ENCODE measurements at regions not wholly inside any gene's neighbourhood (a gene's known extent, or its start where the extent isn't known, plus 50 kb on each side); places are given as distances from the start of the nearest gene placed in this dataset.
A peak's percentile ranks its signal among the peaks of the same experiment; 100 is the strongest.

GRCh38 chr5:72633041-72633445 lies 125.8 kb upstream of the ZNF366 start:
- no peak for TF ChIP-seq CTCF (IDR thresholded peaks at IDR 0.05; ENCODE audit: low read depth, low read length)
- H3K4me3 ChIP-seq (ENCODE audit: low read depth, low read length) = no peak overlapping the region
- no peak for DNase-seq (ENCODE audit: low read depth, low spot score)
- in situ Hi-C loops (cut with HindIII; ENCODE audit: low sequenced_read_pairs) = no loop called here

GRCh38 chr5:72630721-72631120 lies 123.5 kb upstream of the ZNF366 start:
- DNase-seq (ENCODE audit: low read depth, low spot score) = no peak
- no peak overlapping the region for H3K4me3 ChIP-seq (ENCODE audit: low read depth, low read length)
- in situ Hi-C loops (cut with HindIII; ENCODE audit: low sequenced_read_pairs) = no loop called here
- TF ChIP-seq CTCF (IDR thresholded peaks at IDR 0.05; ENCODE audit: low read depth, low read length) = no peak

- H3K4me3 ChIP-seq (ENCODE audit: low read depth, low read length) = no peak overlapping the region
- no peak for TF ChIP-seq CTCF (IDR thresholded peaks at IDR 0.05; ENCODE audit: low read depth, low read length)
- in situ Hi-C loops (cut with HindIII; ENCODE audit: low sequenced_read_pairs) = no loop called here
- no peak for DNase-seq (ENCODE audit: low read depth, low spot score)
Measured at GRCh38 chr5:72630081-72630480, 122.9 kb upstream of the ZNF366 start.

GRCh38 chr5:72628771-72629371 lies 121.7 kb upstream of the ZNF366 start:
- no peak for TF ChIP-seq CTCF (IDR thresholded peaks at IDR 0.05; ENCODE audit: low read depth, low read length)
- no peak overlapping the region for H3K4me3 ChIP-seq (ENCODE audit: low read depth, low read length)
- DNase-seq (ENCODE audit: low read depth, low spot score) = no peak
- in situ Hi-C loops (cut with HindIII; ENCODE audit: low sequenced_read_pairs) = no loop called here

- no peak for DNase-seq (ENCODE audit: low read depth, low spot score)
- no peak for TF ChIP-seq CTCF (IDR thresholded peaks at IDR 0.05; ENCODE audit: low read depth, low read length)
- in situ Hi-C loops (cut with HindIII; ENCODE audit: low sequenced_read_pairs) = no loop called here
- no peak overlapping the region for H3K4me3 ChIP-seq (ENCODE audit: low read depth, low read length)
Measured at GRCh38 chr5:72625332-72625731, 118.1 kb upstream of the ZNF366 start.

- H3K4me3 ChIP-seq (ENCODE audit: low read depth, low read length) = no peak overlapping the region
- DNase-seq (ENCODE audit: low read depth, low spot score) = peak; percentile 53
Measured at GRCh38 chr5:72624641-72625236, 117.5 kb upstream of the ZNF366 start.

More at GRCh38 chr5:72624641-72625236, 117.5 kb upstream of the ZNF366 start:
- no peak for TF ChIP-seq CTCF (IDR thresholded peaks at IDR 0.05; ENCODE audit: low read depth, low read length)
- in situ Hi-C loops (cut with HindIII; ENCODE audit: low sequenced_read_pairs) = no loop called here

Data from astrocyte of the spinal cord (primary cell).